GM10266 (cell line): ENCODE measurements at regions not wholly inside any gene's neighbourhood (a gene's known extent, or its start where the extent isn't known, plus 50 kb on each side); places are given as distances from the start of the nearest gene placed in this dataset.

Experiments
- DNase-seq: peaks from one replicate; pipeline ENCODE4 v3.0.0; 2012; ENCODE audit errors: extremely low spot score
- CTCF ChIP-seq: IDR thresholded peaks from 2 replicates; pipeline ENCODE4 v1.5.1; 2012; ENCODE audit warnings: mild to moderate bottlenecking, low read depth; ENCODE audit not compliant: control insufficient read depth, insufficient read depth; ENCODE audit errors: missing control alignments

- no peak for TF ChIP-seq CTCF
- DNase-seq = no peak
Observed at GRCh38 chr12:39037115-39037514, 131.7 kb upstream of the CPNE8 start.

GRCh38 chr12:39036105-39036504, 130.7 kb upstream of the CPNE8 start:
- DNase-seq = no peak
- no peak for TF ChIP-seq CTCF

DNA sequence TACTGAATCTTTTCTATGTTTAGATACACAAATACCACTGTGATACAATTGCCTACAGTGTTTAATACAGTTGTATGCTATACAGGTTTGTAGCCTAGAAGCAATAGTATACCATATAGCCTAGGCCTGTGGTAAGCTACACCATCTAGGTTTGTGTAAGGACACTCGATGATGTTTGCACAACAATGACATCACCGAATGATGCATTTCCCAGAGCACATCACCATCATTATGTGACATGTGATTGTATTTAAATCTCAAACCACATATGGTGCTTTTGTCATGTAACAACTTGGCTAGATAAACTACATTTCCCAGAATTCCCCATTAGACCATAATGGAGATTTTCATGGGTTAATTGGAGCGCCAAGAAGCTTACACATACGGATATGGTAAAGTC, 128.4 kb upstream of the CPNE8 start:
- DNase-seq = no peak
- TF ChIP-seq CTCF = no peak

DNA sequence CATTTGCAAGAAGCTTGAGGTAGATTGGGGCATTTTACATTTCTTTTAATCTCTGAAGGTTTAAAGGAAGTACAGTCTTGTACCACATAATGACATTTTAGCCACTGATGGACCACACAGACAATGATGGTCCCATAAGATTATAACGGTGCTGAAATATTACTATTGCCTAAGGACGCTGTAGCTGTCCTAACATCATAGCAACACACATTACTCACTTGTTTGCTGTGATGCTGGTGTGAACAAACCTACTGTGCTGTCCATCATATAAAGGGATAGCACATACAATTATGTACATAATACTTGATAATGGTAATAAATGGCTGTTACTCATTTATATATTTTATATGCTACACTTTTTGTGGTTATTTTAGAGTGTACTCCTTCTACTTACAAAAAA, 127.1 kb upstream of the CPNE8 start:
- no peak for DNase-seq

GRCh38 chr12:39032034-39032433, 126.6 kb upstream of the CPNE8 start:
- DNase-seq = no peak
- no peak for TF ChIP-seq CTCF

More for the DNA sequence above, 127.1 kb upstream of the CPNE8 start:
- TF ChIP-seq CTCF = no peak

DNA sequence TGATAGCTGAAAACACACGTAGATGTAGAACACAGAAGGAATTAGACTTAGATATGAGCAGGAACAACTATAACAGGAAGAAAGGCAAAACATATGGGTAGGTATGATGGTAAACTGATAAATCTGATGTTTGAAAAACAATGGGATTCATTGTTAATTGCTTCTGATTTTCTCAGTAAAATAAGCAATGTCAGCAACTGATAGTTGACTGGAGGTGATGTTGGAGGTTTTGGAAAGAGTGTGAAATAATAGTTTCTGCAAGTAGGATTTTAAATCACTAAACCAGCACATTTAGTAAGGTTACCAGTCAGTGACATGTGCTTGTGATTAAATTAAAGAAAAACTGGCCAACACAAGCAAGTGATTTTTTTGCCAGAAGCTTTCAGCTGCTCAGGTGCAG, 123.0 kb upstream of the CPNE8 start:
- DNase-seq = no peak
- TF ChIP-seq CTCF = no peak

DNA sequence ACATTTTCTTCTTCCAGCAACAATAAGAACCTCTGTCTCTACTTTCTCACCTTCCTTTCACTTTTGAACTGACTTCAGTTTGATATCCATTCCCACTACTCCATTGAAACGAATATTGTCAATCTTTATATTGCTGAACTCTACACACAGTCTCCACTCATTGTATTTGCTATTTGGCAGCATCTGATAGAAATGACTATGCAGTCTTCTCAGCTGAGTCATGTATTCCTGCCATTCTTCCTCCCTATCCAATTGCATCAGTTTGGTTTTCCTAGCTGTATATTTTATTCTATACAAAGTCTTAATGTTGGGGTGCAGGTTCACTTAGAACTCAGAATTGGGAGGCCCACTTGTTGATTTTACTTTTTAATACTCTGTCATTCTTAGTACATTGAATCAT, 107.5 kb upstream of the CPNE8 start:
- DNase-seq = no peak
- TF ChIP-seq CTCF = no peak
